ENCODE measurements at regions not wholly inside any gene's neighbourhood (a gene's known extent, or its start where the extent isn't known, plus 50 kb on each side); places are given as distances from the start of the nearest gene placed in this dataset.

DNA sequence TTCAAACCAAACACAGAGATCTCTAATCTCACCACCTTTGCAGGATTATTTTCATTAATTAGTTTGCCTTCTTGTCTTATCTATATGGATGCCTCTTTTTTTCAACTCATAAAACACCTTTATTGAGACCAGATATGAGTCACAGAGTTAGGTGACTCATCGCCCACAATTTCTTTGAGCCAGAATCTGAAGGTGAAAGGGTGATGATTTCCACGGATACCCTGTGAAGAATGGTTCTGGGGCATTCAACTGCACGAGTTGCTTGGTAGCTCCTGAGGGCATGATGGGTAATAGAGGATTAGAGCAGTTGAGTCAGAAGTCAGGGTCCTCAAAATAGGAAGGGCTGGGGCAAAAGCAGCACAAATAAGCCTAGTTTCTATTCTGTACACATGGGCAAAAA lies 128.2 kb downstream of the TBX19 start:
- TF ChIP-seq, protein P1, sequence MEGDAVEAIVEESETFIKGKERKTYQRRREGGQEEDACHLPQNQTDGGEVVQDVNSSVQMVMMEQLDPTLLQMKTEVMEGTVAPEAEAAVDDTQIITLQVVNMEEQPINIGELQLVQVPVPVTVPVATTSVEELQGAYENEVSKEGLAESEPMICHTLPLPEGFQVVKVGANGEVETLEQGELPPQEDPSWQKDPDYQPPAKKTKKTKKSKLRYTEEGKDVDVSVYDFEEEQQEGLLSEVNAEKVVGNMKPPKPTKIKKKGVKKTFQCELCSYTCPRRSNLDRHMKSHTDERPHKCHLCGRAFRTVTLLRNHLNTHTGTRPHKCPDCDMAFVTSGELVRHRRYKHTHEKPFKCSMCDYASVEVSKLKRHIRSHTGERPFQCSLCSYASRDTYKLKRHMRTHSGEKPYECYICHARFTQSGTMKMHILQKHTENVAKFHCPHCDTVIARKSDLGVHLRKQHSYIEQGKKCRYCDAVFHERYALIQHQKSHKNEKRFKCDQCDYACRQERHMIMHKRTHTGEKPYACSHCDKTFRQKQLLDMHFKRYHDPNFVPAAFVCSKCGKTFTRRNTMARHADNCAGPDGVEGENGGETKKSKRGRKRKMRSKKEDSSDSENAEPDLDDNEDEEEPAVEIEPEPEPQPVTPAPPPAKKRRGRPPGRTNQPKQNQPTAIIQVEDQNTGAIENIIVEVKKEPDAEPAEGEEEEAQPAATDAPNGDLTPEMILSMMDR (IDR thresholded peaks at IDR 0.05), result no peak
- TF ChIP-seq POLR2A (IDR thresholded peaks at IDR 0.05), result no peak
